MM.1S (cell line): ENCODE measurements at regions not wholly inside any gene's neighbourhood (a gene's known extent, or its start where the extent isn't known, plus 50 kb on each side); places are given as distances from the start of the nearest gene placed in this dataset.

ENCODE experiments used
- EZH2 ChIP-seq: fragments of 300-600 bp; sonication (generic); optimal IDR thresholded peaks from 2 replicates; pipeline ENCODE3; 2017; ENCODE audit warnings: low read depth, mild to moderate bottlenecking, antibody characterized with exemption, low read length, mixed read lengths
- EZH2phosphoT487 ChIP-seq: fragments of 300-600 bp; sonication (generic); IDR thresholded peaks from 2 replicates; pipeline ENCODE4 v1.6.1; 2018; ENCODE audit warnings: antibody characterized with exemption, low read length
- TF ChIP-seq, protein P1 (sequence below): fragments of 300-600 bp; sonication (generic); IDR thresholded peaks from 2 replicates; pipeline ENCODE4 v1.5.1; 2016; ENCODE audit warnings: antibody characterized with exemption, low read length, mixed read lengths

DNA sequence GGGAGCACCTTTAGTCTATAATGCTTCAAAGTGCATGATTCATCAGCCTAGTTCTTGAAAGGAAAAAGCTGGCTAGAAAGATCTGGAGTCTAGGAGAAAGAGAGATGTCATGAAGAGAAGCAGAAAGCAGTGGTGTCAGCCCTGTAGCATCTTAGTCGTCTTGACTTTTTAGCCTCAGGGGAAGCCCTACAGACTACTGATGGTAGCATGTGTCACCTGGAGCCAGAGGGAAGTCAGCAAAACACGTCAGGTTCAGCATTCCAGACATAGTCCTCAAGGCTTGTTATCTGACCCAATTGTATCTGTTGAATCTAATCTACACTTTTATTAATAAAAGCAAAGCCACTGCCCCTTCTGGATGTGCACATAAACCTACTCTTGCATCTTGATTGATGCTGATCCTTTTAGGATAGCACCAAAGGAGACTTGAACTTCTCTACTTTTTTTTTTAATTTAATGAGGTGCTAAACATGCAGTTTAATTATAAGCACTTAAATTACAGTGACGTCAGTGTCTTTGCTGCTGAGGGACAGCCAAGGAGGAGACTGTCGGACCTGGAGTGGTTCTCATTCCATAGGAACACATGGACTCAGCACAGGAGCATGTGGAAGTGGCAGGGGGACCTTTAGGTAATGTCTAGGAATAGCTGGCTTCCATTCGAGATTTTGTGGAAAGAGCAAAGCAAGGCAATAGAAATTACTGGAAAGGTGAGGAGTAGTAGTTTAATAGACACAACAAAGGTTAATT, 525.5 kb upstream of the SGCG start:
- TF ChIP-seq, protein P1, sequence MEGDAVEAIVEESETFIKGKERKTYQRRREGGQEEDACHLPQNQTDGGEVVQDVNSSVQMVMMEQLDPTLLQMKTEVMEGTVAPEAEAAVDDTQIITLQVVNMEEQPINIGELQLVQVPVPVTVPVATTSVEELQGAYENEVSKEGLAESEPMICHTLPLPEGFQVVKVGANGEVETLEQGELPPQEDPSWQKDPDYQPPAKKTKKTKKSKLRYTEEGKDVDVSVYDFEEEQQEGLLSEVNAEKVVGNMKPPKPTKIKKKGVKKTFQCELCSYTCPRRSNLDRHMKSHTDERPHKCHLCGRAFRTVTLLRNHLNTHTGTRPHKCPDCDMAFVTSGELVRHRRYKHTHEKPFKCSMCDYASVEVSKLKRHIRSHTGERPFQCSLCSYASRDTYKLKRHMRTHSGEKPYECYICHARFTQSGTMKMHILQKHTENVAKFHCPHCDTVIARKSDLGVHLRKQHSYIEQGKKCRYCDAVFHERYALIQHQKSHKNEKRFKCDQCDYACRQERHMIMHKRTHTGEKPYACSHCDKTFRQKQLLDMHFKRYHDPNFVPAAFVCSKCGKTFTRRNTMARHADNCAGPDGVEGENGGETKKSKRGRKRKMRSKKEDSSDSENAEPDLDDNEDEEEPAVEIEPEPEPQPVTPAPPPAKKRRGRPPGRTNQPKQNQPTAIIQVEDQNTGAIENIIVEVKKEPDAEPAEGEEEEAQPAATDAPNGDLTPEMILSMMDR, result no peak
- TF ChIP-seq EZH2 (no peak), EZH2phosphoT487 (no peak)
